ENCODE measurements at regions not wholly inside any gene's neighbourhood (a gene's known extent, or its start where the extent isn't known, plus 50 kb on each side); places are given as distances from the start of the nearest gene placed in this dataset.
"Not testable (repeated sequence)": the region's sequence is repeated elsewhere in the genome, so short reads cannot be mapped to it uniquely, and the experiment has no call there.

- Mint-ChIP-seq H3K4me3 (ENCODE audit: low read depth) (no peak overlapping the region), H3K4me1 (ENCODE audit: low read depth) (peaks cover 48% of the 10 kb centered on the region), H3K27ac (no peak overlapping the region), H3K27me3 (no peaks in the 10 kb centered on the region), H3K9me3 (ENCODE audit: low read depth) (peaks cover 7% of the 10 kb centered on the region), H3K36me3 (ENCODE audit: insufficient read depth) (peaks cover 8% of the 10 kb centered on the region)
- DNase-seq (ENCODE audit: low spot score, unreplicated experiment), result no peak
- TF ChIP-seq, protein P1, sequence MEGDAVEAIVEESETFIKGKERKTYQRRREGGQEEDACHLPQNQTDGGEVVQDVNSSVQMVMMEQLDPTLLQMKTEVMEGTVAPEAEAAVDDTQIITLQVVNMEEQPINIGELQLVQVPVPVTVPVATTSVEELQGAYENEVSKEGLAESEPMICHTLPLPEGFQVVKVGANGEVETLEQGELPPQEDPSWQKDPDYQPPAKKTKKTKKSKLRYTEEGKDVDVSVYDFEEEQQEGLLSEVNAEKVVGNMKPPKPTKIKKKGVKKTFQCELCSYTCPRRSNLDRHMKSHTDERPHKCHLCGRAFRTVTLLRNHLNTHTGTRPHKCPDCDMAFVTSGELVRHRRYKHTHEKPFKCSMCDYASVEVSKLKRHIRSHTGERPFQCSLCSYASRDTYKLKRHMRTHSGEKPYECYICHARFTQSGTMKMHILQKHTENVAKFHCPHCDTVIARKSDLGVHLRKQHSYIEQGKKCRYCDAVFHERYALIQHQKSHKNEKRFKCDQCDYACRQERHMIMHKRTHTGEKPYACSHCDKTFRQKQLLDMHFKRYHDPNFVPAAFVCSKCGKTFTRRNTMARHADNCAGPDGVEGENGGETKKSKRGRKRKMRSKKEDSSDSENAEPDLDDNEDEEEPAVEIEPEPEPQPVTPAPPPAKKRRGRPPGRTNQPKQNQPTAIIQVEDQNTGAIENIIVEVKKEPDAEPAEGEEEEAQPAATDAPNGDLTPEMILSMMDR (IDR thresholded peaks at IDR 0.05; ENCODE audit: unreplicated experiment), result no peak
Measured at GRCh38 chr3:95343767-95344166, 1280.9 kb downstream of the NSUN3 start.

DNA sequence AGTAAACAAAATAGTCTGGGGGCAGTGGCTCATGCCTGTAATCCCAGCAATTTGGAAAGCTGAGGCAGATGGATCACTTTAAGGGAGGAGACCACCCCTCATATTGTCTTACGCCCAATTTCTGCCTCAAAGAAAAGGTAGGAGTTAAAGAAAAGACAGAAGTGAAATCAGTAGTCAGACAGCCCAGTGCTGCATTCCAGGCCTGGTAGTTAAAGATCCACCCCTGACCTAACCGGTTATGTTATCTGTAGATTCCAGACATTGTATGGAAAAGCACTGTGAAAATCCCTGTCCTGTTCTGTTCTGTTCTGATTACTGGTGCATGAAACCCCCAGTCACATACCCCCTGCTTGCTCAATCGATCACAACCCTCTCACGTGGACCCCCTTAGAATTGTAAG, 1285.1 kb downstream of the NSUN3 start:
- not testable (repeated sequence) for H3K27me3 Mint-ChIP-seq; H3K9me3 Mint-ChIP-seq (ENCODE audit: low read depth); H3K36me3 Mint-ChIP-seq (ENCODE audit: insufficient read depth); DNase-seq (ENCODE audit: low spot score, unreplicated experiment)
- H3K4me1 Mint-ChIP-seq (ENCODE audit: low read depth), result peaks cover 37% of the 10 kb centered on the region
- peak overlapping the region; percentile 35 for H3K4me3 Mint-ChIP-seq (ENCODE audit: low read depth)
- peak overlapping the region; percentile 91 for H3K27ac Mint-ChIP-seq

DNA sequence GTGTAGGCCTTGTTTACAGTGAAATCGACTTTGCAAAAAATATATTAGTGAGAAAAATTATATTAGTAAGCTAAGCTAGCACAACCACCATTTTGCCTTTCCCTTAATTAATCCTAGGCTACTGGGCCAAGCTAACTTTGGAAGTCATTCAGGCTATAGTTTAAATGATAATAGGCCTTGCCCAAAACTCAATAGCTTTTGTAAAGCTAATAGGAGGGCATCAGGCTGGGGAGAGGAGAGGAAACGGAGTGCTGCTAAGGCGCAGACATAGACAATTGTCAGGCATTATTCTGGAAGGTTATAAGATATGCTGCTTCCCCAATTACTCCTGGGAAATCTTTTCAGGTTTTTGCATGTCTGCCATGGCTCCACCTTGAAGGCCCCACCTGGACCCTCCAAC, 1286.0 kb downstream of the NSUN3 start:
- H3K27me3 Mint-ChIP-seq, result no peaks in the 10 kb centered on the region
- TF ChIP-seq, protein P1 (IDR thresholded peaks at IDR 0.05; ENCODE audit: unreplicated experiment), result no peak

DNA sequence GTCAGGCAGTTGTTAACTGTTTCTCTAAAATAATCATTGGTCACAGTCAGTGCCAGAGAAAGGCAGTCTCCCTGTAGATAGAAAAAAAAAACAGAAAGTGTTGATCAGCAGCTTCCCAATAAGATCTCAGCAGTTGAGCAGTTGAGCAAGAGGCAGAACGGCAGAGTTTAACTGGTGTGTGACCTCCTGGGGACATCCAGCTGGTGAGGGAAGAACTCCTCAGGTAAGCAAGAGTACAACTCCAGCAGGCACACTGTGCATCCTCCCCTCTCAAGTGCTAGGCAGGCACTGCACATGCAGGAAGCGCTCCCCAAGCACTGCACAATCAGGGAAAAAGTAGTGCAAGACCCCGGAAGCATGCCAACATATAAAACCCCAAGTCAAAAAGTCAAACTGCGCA, 1287.2 kb downstream of the NSUN3 start:
- no peak overlapping the region for H3K4me3 Mint-ChIP-seq (ENCODE audit: low read depth)
- no peaks in the 10 kb centered on the region for H3K27me3 Mint-ChIP-seq
- H3K4me1 Mint-ChIP-seq (ENCODE audit: low read depth), result peaks cover 23% of the 10 kb centered on the region
- H3K27ac Mint-ChIP-seq, result no peak overlapping the region
- peaks cover 4% of the 10 kb centered on the region for H3K9me3 Mint-ChIP-seq (ENCODE audit: low read depth)
- TF ChIP-seq, protein P1 (IDR thresholded peaks at IDR 0.05; ENCODE audit: unreplicated experiment), result no peak
- DNase-seq (ENCODE audit: low spot score, unreplicated experiment), result no peak
- H3K36me3 Mint-ChIP-seq (ENCODE audit: insufficient read depth), result peaks cover 5% of the 10 kb centered on the region

More for the DNA sequence above, 1286.0 kb downstream of the NSUN3 start:
- H3K4me1 Mint-ChIP-seq (ENCODE audit: low read depth), result peaks cover 27% of the 10 kb centered on the region
- H3K36me3 Mint-ChIP-seq (ENCODE audit: insufficient read depth), result peaks cover 8% of the 10 kb centered on the region
- no peak overlapping the region for H3K27ac Mint-ChIP-seq
- H3K9me3 Mint-ChIP-seq (ENCODE audit: low read depth), result peaks cover 7% of the 10 kb centered on the region
- no peak overlapping the region for H3K4me3 Mint-ChIP-seq (ENCODE audit: low read depth)
- no peak for DNase-seq (ENCODE audit: low spot score, unreplicated experiment)

- TF ChIP-seq, protein P1 (IDR thresholded peaks at IDR 0.05; ENCODE audit: unreplicated experiment), result no peak
- Mint-ChIP-seq H3K27ac (no peak overlapping the region), H3K4me3 (ENCODE audit: low read depth) (no peak overlapping the region), H3K4me1 (ENCODE audit: low read depth) (peaks cover 23% of the 10 kb centered on the region), H3K36me3 (ENCODE audit: insufficient read depth) (peaks cover 5% of the 10 kb centered on the region), H3K9me3 (ENCODE audit: low read depth) (peaks cover 4% of the 10 kb centered on the region), H3K27me3 (no peaks in the 10 kb centered on the region)
- no peak for DNase-seq (ENCODE audit: low spot score, unreplicated experiment)
Measured at GRCh38 chr3:95351158-95351557, 1288.3 kb downstream of the NSUN3 start.

GRCh38 chr3:95352471-95352870, 1289.6 kb downstream of the NSUN3 start:
- H3K4me1 Mint-ChIP-seq (ENCODE audit: low read depth), result peaks cover 26% of the 10 kb centered on the region

More at GRCh38 chr3:95352471-95352870, 1289.6 kb downstream of the NSUN3 start:
- TF ChIP-seq, protein P1 (IDR thresholded peaks at IDR 0.05; ENCODE audit: unreplicated experiment), result no peak
- Mint-ChIP-seq H3K27me3 (no peaks in the 10 kb centered on the region), H3K4me3 (ENCODE audit: low read depth) (no peak overlapping the region), H3K36me3 (ENCODE audit: insufficient read depth) (peaks cover 5% of the 10 kb centered on the region), H3K27ac (no peak overlapping the region), H3K9me3 (ENCODE audit: low read depth) (peaks cover 4% of the 10 kb centered on the region)
- no peak for DNase-seq (ENCODE audit: low spot score, unreplicated experiment)

Data from progenitor cell of endocrine pancreas (in vitro differentiated cells).